Activated CD4-positive, alpha-beta T cell treated with anti-CD3 and anti-CD28 coated beads, Interleukin-2, Interleukin-6, amounts not matched to agents 100 ng/mL and 50 ng/mL, durations not matched to agents 16 hours and 8 hours (primary cell): ENCODE measurements at regions not wholly inside any gene's neighbourhood (a gene's known extent, or its start where the extent isn't known, plus 50 kb on each side); places are given as distances from the start of the nearest gene placed in this dataset.
A peak's percentile ranks its signal among the peaks of the same experiment; 100 is the strongest.

ENCODE experiments used
- DNase-seq: peaks from one replicate; pipeline ENCODE4 v3.0.0-alpha.2; 2020

- no peak for DNase-seq
Observed at GRCh38 chr2:172232708-172233396, 130.2 kb upstream of the DLX2 start.

DNA sequence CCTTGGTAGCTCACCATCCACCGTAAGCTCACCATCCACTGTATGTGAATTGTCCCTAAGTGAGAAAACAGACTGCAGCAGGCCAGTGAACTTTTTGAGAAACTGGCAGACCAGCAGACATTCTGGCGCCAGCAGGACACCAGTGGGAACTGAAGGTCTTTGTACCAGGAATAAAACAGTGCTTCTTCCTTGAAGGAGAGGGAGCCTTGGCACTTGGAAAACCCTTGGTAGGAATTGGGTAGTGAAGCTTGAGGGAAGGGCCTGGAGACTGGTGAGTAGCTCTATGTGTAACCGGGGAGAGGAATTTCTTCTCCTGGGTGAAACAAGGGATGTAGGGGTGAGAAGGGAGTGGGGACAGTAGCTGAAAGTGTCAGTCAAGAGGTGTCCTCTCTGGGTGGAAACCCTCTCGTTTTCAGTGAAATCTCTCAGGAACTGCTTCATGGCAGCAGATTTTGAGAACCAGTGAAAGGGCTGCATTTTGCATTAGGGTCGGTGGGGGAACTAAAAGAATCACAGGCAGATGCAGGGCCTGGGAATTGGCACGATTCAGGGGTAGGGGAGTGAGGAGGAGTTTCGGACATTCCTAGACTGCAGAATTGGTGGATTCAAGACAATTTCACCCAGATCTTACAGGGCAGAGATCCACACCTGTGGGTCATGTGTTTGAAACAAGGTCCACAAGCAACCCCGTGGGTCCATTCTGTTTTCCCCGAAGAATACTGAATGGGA lies 131.5 kb upstream of the DLX2 start:
- no peak for DNase-seq

DNA sequence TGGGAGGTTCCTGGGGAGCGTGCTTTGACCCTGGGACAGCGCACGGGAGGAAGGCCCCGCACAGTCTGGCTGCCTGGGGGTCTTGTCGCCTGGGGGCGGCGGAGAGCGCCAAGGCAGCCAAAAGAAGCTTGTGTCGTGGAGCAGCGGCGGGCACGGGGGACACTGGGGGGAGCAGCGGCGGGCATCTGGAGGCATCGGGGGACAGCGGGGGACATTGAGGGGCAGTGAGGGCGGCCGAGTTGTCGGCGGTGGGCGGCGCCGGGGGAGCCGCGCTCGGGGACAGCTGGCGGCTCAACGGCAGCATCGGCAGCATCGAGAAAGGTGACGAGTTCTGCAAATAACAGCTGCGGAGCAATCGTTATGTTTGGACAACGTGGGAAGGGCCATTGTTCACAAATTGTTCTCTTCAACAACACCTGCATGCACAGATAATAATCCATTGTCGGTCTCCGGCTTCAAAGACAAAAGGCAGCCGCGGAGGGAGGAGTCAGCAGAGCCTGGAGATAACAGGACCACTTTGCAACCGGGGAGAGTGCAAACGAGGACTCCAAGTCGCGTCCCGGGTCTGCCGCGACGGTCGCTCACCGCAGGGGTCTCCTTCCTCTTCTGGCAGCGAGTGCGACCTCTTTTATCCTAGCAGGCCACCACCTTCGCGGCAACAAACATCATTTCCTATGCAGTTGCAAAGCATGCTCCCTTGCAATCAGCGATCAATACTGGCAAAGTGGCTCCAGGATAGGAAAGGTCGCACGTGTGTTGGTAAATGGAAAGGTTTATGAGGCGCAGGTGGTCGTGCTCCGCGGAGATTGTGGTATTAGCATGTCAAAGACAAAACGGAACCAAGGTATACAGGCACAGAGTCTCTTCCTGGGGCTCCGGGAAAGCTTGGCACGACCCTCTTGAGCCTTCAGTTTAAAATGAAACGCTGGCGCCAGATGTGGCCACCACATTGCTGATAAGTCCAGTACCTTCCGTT lies 132.3 kb upstream of the DLX2 start:
- no peak for DNase-seq

DNA sequence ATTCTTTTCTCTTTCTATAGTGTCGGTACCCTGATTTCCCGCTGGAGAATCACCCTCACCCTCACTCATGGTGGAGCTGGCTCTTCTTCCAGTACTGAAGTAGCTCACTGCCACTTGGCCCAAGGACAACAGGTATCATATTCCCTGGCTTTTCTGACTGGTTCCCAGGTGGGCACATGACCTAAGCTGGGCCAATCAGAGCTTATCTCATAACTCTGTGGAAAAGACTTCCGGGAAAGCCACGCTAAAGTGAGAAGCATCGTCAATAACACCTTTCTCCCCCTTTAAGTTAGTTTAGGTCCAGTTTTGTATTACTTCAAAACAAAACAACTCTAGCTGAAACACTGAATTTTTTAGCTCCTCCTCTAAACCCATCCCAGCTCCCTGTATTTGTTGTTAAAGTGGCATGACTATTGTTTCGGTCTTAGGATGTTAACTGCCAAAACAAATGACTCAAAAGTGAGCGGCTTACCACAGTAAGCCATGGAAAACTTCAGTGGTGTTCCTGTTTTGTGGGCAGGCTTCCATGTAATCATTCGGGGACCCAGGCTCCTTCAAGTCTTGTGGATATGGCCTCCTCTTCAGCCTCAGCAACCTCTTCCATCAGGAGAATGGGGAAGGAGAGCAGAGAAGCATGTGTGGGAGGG lies 137.4 kb upstream of the DLX2 start:
- no peak for DNase-seq

GRCh38 chr2:172241222-172241621 lies 138.5 kb upstream of the DLX2 start:
- DNase-seq: no peak

GRCh38 chr2:172242471-172242870 lies 139.8 kb upstream of the DLX2 start:
- no peak for DNase-seq

DNA sequence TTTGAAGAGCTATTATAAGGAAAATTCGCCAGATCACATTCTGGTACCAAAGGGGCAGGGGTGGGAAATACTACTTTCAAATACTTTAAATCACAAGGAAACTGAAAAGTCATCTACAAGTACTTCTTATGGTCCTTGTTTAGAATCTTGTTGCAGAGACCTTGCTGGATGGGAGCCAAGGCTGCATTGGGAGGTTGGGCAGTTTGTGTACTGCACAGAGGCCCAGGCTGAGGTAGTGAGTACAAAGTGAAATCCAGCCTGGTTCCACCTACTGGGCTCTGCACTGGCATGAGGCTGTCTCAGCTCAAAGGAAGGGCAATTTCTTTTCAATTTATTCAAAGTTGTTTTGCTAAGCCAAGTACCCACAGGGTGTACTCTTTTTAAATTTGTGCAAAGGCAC lies 140.3 kb upstream of the DLX2 start:
- no peak for DNase-seq

DNA sequence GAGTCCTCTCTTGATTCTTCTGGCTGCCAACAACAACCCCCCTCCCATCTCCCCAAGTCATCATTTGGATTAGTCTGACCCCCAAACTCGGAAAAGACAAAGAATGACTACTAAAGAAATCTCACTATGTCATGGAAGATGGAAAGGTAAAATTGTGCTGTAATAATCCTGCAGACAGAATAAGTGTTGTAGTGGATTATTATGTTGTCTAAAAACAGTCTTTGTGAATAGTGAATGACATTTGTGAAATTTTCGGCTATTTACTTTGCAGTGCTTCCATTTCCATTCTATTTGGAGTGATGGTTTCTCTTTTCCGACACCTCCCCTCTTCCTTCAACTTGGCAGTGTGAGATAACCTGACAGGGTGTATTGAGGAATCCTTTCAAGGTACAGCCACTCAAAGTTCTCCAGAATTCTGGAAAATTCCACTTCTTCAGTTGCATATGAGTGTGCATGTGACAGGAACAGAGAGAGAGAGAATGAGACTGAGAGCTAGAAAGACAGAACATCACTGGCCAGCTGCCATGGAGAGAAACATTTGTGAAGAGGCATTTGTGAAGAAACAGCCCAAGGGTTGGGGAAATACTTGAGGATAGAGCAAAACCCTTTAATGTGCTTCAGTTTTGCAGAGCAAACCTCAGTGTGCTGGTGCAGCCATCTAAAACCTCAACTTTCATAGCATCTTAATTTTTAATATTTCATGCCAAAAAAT lies 141.9 kb upstream of the DLX2 start:
- DNase-seq: no peak

DNA sequence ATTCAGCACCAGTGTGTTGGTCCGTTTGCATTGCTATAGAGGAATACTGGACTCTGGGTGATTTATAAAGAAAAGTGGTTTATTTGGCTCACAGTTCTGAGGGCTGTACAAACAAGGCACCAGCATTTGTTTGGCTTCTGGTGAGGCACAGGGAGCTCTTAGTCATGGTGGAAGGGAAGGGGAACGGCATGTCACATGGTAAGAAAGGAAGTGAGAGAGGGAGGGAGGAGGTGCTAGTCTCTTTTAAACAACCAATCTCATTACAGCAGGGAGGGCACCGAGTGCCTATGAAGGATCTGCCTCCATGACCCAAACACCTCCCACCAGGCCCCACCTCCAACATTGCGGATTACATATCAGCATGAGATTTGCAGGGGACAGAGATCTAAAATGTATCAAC lies 143.9 kb upstream of the DLX2 start:
- DNase-seq: no peak

GRCh38 chr2:172247203-172247602 lies 144.5 kb upstream of the DLX2 start:
- no peak for DNase-seq

GRCh38 chr2:172248381-172248780 lies 145.7 kb upstream of the DLX2 start:
- DNase-seq: no peak

DNA sequence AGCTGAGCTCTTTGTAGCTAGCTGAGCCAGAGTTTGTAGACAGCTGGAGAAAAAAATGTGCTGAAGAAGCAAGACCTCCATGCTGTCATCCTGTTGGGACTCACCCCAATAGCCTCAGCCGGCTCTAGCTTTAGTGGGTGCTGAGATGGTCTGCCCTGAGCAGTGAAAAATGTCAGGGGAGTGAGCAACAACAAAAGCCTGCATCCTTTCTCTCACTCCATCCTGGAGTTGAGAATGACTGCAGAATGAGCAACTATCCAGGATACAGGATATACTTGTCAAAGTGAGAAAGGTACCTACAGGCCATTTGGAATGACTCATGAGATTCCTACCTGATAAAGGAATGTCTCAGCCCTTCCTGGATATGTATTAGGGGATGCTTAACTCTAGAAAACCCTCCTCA lies 146.1 kb upstream of the DLX2 start:
- no peak for DNase-seq

GRCh38 chr2:172249334-172249733 lies 146.6 kb upstream of the DLX2 start:
- no peak for DNase-seq

DNA sequence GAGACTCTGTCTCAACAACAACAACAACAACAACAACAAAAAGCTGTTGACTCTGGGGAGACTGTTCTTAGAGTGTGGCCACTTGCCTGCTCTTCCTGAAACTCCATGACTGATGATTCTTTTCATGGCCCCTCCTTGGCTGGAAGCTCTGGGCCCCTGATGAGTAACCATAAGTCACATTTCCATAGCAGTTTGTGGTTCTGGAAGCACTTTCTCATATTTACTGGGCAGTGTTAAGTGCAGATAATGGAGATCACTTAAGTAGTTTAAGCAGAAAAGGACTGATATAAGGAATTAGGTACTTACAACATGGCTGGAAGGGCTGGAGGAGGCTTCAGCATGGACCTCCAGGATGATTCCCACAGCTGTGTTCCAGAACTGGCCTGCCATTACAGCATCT lies 147.3 kb upstream of the DLX2 start:
- no peak for DNase-seq

DNA sequence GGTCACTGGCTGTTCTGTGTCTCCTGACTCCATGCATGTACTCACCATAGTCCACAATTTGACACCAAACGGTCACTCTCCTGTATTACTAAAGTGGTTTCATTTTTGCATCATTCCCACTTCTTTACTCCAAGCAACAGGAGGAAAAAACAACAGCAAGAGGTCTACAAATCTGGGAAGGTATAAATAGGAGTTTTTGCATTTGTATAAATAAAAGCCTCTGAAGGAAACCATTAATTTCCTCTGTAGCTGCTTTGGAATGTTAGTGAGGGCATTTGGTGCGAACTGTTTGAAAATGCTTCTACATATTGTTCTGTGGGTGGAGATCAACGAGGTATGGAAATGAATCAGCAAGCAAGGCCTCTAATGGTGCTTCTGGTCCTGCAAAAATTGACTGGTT lies 148.5 kb upstream of the DLX2 start:
- DNase-seq: peak; percentile 26

GRCh38 chr2:172252154-172252553 lies 149.5 kb upstream of the DLX2 start:
- DNase-seq: no peak

DNA sequence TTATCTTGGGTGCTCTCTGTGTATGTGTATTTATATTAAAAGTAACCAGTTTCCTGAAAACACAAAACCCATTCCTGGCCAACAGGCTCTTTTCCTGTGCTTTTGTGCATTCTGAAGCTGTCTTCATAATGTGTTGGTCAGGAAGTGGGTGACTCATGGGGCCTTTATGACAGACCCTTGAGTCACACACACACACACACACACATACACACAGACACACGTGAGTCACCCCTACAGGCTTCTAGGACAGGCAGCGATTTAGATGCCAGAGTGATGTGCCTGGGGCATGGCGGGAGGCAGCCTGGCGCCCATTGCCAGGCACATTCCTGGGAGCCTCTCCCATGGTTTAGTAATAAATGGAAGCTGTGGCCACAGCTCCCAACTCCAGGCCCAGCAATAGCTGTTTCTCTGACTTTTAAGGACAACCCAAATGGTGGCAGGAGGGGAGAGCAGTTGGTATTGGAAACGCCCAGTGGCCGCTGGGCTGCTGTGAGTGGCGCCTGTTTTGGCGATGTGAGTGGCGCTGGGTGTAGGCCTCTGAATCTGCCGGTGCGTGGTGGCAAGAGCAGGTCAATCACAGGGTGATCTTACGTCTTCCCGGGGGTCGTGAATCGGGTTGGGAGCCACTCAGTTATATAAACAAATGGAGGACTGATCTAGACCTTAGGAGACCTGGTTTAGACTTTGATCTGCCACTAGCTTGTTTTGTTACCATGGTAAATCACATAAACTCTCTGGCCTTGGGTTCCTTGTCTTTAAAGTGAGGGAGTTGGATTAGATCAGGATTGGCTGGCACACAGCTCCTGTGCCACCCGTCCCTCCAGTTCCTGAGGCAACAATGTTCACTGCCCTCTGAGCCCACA lies 150.7 kb upstream of the DLX2 start:
- peak; percentile 74 for DNase-seq

DNA sequence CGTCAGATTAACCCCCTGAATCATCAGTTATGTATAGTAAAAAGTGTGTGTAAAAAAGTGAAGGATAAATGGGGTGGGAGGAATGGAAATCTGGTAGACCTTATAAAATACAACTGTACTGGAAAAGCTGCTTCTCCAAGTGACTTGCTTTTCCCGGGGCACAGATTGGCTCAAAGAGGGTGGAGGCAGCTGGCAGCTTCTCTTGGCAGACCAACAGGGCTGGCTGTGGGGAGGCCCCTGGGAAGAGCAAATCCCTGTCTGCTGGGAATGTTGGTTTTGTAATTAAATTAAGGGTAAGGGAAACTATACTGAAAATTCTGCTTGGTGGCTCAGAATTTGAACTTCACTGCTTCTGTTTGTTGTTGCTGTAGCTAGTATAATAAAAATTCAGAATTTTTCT lies 154.2 kb upstream of the DLX2 start:
- DNase-seq: no peak

- DNase-seq: no peak
Observed at GRCh38 chr2:172259827-172260226, 157.1 kb upstream of the DLX2 start.

DNA sequence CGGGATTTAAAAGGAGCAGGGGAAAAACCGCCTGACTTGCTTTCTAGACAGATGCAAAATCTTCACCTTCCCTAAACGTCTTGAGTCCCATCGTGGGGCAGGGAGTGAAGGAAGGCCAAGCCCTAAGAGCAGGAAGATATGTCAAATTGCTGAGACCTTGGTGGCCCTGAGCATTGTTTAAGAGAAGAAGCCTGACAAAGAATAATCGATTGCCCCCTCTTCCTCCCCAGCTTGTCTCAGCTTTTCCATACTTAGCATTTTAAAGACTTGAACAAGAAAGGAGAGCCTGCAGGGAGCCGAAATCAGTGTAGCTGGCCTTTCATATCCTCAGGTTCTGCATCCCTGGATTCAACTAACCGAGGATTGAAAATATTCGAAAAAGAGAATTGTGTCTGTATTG lies 157.6 kb upstream of the DLX2 start:
- no peak for DNase-seq

GRCh38 chr2:172261292-172261691 lies 158.6 kb upstream of the DLX2 start:
- no peak for DNase-seq
